Spleen (tissue), 7 donors: ENCODE measurements at regions not wholly inside any gene's neighbourhood (a gene's known extent, or its start where the extent isn't known, plus 50 kb on each side); places are given as distances from the start of the nearest gene placed in this dataset.

ENCODE experiments used
- POLR2A ChIP-seq, 3 donors: fragments of 450-650 bp; IDR thresholded peaks; one replicate each; pipeline ENCODE4 v1.5.1; 2017; ENCODE audit warnings: antibody characterized with exemption in 3 of 3, mild to moderate bottlenecking in 1 of 3
- POLR2AphosphoS5 ChIP-seq, 3 donors: sonication (generic); formaldehyde crosslinking; IDR thresholded peaks; one replicate each; pipeline ENCODE4 v1.5.1; 2017; ENCODE audit warnings: antibody characterized with exemption in 3 of 3
- TF ChIP-seq, protein P1 (sequence below), 11 experiments: fragments of 200-600 bp in 7 of 11; fragments of 450-650 bp in 4 of 11; sonication (generic) in 4 of 11; IDR thresholded peaks in 8 of 11; conservative IDR thresholded peaks in 3 of 11; 1 replicate in 7 of 11; 2 replicates in 4 of 11; pipeline versions ENCODE4 v1.4.0 to v1.8.0; 2016 to 2021; ENCODE audit warnings: antibody characterized with exemption in 11 of 11, inconsistent platforms in 4 of 11, mild to moderate bottlenecking in 1 of 11
- donor health status: DM: no; HTN: no; CAD: no; lungs with moderate emphysema.
- donor health status: DM: no; HTN: no; CAD: no.
- donor health status: DM: no; HTN: no; CAD: no.

DNA sequence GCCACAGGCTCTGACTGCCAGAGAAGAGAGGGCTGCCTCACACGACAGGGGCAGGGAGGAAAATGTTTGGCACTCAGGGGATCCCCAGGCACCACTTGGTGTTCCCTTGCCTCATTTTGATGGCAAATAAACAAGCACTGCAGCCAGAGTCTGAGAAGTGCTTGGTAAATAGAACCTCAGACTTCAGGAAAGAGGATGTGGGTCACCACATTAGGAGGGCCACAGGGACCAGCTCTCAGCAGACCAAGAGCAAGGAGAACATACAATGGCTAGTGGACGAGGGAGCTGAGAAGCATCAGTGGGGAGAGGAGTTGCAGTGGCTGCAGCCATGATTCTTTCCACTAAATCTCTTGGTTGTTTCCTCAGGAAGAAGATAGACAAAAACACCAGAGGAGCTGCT, 413.9 kb downstream of the GADD45G start:
- TF ChIP-seq, protein P1, sequence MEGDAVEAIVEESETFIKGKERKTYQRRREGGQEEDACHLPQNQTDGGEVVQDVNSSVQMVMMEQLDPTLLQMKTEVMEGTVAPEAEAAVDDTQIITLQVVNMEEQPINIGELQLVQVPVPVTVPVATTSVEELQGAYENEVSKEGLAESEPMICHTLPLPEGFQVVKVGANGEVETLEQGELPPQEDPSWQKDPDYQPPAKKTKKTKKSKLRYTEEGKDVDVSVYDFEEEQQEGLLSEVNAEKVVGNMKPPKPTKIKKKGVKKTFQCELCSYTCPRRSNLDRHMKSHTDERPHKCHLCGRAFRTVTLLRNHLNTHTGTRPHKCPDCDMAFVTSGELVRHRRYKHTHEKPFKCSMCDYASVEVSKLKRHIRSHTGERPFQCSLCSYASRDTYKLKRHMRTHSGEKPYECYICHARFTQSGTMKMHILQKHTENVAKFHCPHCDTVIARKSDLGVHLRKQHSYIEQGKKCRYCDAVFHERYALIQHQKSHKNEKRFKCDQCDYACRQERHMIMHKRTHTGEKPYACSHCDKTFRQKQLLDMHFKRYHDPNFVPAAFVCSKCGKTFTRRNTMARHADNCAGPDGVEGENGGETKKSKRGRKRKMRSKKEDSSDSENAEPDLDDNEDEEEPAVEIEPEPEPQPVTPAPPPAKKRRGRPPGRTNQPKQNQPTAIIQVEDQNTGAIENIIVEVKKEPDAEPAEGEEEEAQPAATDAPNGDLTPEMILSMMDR (IDR thresholded peaks at IDR 0.05 in 8 of 11, conservative IDR thresholded peaks at IDR 0.05 in 3 of 11) = no peak
- TF ChIP-seq POLR2AphosphoS5 (IDR thresholded peaks at IDR 0.05) (no peak), POLR2A (IDR thresholded peaks at IDR 0.05) (no peak)
